Vagina (tissue), 2 donors: ENCODE measurements at regions not wholly inside any gene's neighbourhood (a gene's known extent, or its start where the extent isn't known, plus 50 kb on each side); places are given as distances from the start of the nearest gene placed in this dataset.

Experiments used
- DNase-seq, 2 donors: peaks; one replicate each; pipeline ENCODE4 v3.0.0-alpha.2; 2017; ENCODE audit errors: extremely low spot score in 2 of 2
- H3K27ac ChIP-seq: fragments of 200-600 bp; sonication (generic); one replicate; pipeline ENCODE4 v1.5.1; 2019
- H3K27me3 ChIP-seq: fragments of 200-600 bp; sonication (generic); one replicate; pipeline ENCODE4 v1.5.1; 2019
- H3K36me3 ChIP-seq, 2 donors: fragments of 200-600 bp; sonication (generic); one replicate each; pipeline ENCODE4 v1.5.1; 2017 to 2019
- H3K4me1 ChIP-seq: fragments of 200-600 bp; sonication (generic); one replicate; pipeline ENCODE4 v1.5.1; 2019
- H3K4me3 ChIP-seq, 2 donors: fragments of 200-600 bp; sonication (generic); 1 replicate in 1 of 2; 2 replicates in 1 of 2; pipeline ENCODE4 v1.5.1; 2016 to 2019
- H3K9me3 ChIP-seq: fragments of 200-600 bp; sonication (generic); one replicate; pipeline ENCODE4 v1.5.1; 2019
- POLR2A ChIP-seq, 2 donors: fragments of 450-650 bp; IDR thresholded peaks; one replicate each; pipeline ENCODE4 v1.6.1; 2017; ENCODE audit warnings: antibody characterized with exemption in 2 of 2, mild to moderate bottlenecking in 2 of 2, moderate library complexity in 2 of 2
- POLR2AphosphoS5 ChIP-seq, 2 donors: sonication (generic); formaldehyde crosslinking; IDR thresholded peaks; one replicate each; pipeline ENCODE4 v1.9.0; 2017; ENCODE audit warnings: antibody characterized with exemption in 2 of 2, mild to moderate bottlenecking in 2 of 2, low read depth in 1 of 2; ENCODE audit not compliant: insufficient read depth in 1 of 2
- intact Hi-C: fragments of 100-400 bp; cut with DNase I; formaldehyde crosslinking; loops from one replicate; pipeline ENCODE4 v1.15.1; 2023
- TF ChIP-seq, protein P1 (sequence below), 3 experiments: fragments of 450-650 bp in 2 of 3; fragments of 200-600 bp in 1 of 3; sonication (generic) in 1 of 3; IDR thresholded peaks; one replicate each; pipeline ENCODE4 v1.5.1; 2017 to 2019; ENCODE audit warnings: antibody characterized with exemption in 3 of 3, mild to moderate bottlenecking in 2 of 3, moderate library complexity in 2 of 3

DNA sequence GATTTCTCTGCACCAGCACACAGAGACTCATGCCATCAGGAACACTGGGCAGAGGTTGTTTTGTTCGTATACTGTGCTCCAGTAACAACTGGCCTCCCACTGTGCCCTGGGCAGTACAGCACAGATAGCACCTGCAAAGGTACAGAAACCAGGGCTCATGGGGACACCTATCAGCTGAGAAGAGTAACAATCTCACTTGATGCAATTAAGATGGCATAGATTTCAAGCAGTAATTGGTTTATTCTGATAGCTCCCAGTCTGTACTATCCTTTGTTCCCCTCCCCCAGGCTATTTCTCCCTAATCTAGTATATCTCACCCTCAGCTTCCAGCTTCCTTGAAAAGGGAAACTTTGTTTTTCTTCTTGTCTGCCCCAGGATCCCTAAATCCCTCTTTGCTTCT, 343.9 kb upstream of the MMADHC start:
- no peaks in the 10 kb centered on the region for H3K36me3 ChIP-seq
- H3K9me3 ChIP-seq: no peaks in the 10 kb centered on the region
- H3K4me3 ChIP-seq: no peak overlapping the region
- H3K4me1 ChIP-seq: no peaks in the 10 kb centered on the region
- no peak for DNase-seq
- no peaks in the 10 kb centered on the region for H3K27me3 ChIP-seq
- intact Hi-C loops: no loop called here
- no peak for TF ChIP-seq POLR2A (IDR thresholded peaks at IDR 0.05)
- no peak for TF ChIP-seq POLR2AphosphoS5 (IDR thresholded peaks at IDR 0.05; ENCODE audit: insufficient read depth in 1 of 2, low read depth in 1 of 2)
- TF ChIP-seq, protein P1, sequence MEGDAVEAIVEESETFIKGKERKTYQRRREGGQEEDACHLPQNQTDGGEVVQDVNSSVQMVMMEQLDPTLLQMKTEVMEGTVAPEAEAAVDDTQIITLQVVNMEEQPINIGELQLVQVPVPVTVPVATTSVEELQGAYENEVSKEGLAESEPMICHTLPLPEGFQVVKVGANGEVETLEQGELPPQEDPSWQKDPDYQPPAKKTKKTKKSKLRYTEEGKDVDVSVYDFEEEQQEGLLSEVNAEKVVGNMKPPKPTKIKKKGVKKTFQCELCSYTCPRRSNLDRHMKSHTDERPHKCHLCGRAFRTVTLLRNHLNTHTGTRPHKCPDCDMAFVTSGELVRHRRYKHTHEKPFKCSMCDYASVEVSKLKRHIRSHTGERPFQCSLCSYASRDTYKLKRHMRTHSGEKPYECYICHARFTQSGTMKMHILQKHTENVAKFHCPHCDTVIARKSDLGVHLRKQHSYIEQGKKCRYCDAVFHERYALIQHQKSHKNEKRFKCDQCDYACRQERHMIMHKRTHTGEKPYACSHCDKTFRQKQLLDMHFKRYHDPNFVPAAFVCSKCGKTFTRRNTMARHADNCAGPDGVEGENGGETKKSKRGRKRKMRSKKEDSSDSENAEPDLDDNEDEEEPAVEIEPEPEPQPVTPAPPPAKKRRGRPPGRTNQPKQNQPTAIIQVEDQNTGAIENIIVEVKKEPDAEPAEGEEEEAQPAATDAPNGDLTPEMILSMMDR (IDR thresholded peaks at IDR 0.05): no peak
- H3K27ac ChIP-seq: no peak overlapping the region

DNA sequence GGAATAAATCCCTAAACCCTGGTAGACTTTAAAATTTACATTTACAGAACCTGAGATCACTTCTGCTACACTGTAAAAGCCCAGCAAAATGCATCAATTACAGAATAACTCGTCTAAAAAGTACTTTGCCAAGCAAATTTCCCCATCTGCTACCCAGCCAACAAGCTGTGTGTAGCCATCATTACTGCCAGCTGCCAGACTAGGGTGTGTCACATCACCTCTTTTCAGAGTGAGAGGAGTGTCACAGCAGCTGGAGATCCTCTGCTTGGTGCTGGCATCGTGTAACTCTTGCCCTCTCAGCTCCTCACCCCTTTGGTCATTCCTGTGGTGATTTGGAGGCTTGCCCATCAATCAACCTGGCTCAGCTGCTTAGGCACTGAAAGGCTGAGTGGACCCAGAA, 340.4 kb upstream of the MMADHC start:
- Histone ChIP-seq H3K27me3 (no peaks in the 10 kb centered on the region), H3K4me3 (no peak overlapping the region), H3K4me1 (no peaks in the 10 kb centered on the region), H3K27ac (no peak overlapping the region), H3K36me3 (no peaks in the 10 kb centered on the region), H3K9me3 (no peaks in the 10 kb centered on the region)
- TF ChIP-seq POLR2A (IDR thresholded peaks at IDR 0.05): no peak
- TF ChIP-seq, protein P1 (IDR thresholded peaks at IDR 0.05): no peak
- no peak for DNase-seq
- intact Hi-C loops: no loop called here

DNA sequence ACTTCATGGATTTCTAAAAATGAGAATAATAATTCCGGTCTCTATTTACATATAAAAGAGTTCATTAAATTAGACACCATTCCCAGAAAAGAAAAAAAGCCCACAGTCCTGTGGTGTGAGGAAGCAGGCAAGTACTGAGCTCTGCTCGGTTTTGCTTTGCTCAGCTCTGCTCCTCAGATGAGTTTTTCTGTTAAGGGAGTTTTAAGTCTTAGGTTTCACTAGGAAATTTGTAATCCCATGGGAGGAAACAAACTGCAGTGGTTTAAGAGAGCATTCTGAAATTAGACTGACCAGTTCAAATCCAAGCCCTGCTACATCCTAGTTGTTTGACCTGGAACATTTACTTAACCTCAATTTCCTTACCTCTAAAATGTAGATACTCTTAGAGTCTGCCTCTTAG, 338.6 kb upstream of the MMADHC start:
- no peaks in the 10 kb centered on the region for H3K9me3 ChIP-seq
- H3K27me3 ChIP-seq: no peaks in the 10 kb centered on the region
- DNase-seq: no peak
- no peak overlapping the region for H3K4me3 ChIP-seq
- no peak for TF ChIP-seq POLR2AphosphoS5 (IDR thresholded peaks at IDR 0.05; ENCODE audit: insufficient read depth in 1 of 2, low read depth in 1 of 2)
- TF ChIP-seq, protein P1 (IDR thresholded peaks at IDR 0.05): no peak
- intact Hi-C loops: no loop called here
- no peaks in the 10 kb centered on the region for H3K36me3 ChIP-seq
- no peak overlapping the region for H3K27ac ChIP-seq
- H3K4me1 ChIP-seq: no peaks in the 10 kb centered on the region

DNA sequence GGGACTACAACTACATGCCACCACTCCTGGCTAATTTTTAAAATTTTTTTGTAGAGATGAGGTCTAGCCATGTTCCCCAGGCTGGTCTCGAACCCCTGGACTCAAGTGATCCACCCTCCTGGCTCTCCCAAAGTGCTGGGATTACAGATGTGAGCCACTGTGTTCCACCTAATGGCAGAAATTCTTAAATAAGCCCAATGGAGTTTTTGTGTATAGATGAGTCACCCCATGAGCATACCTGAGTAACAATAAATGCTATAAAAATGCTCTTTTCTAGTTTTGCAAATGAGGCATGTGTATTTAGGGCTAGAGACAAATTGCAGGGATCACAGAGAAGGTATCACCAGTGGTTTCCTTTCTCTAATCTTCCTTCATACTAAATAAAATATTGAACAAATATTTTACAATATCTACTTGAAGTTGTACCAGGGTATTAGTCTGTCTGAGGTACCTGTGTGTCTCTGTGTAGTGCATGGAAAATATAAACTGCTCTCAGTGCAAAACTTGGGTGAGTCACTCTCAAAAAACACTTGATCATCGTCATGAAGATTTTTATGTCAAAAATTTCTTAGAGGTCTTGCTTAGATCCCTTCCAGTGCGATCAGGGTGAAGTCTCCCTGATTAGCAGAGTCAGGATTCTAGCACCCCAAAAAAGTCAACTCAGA, 337.1 kb upstream of the MMADHC start:
- DNase-seq: no peak
- intact Hi-C loops: no loop called here
- no peaks in the 10 kb centered on the region for H3K4me1 ChIP-seq
- H3K27me3 ChIP-seq: no peaks in the 10 kb centered on the region
- H3K4me3 ChIP-seq: no peak overlapping the region
- TF ChIP-seq POLR2A (IDR thresholded peaks at IDR 0.05) (no peak), POLR2AphosphoS5 (IDR thresholded peaks at IDR 0.05; ENCODE audit: insufficient read depth in 1 of 2, low read depth in 1 of 2) (no peak)
- TF ChIP-seq, protein P1 (IDR thresholded peaks at IDR 0.05): no peak
- no peaks in the 10 kb centered on the region for H3K9me3 ChIP-seq
- no peak overlapping the region for H3K27ac ChIP-seq
- H3K36me3 ChIP-seq: no peaks in the 10 kb centered on the region

DNA sequence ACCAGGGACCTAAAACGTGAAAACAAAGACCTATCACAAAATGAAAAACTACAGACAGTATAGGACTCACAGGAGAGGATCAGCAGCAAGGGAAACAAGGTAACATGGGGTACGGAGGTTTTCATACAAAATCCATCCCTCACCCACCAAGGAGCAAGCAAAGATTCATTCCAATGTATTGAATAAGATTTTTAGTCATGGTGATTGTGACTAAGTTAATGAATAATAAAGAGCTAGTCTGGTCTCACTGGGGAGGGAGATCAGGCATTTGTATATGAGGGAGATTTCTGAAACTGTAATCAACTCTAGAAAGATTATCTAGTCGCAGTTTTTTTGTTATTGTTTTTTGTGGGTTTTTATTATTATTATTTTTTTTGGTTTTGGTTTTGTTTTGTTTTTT, 336.5 kb upstream of the MMADHC start:
- DNase-seq: no peak

More for the DNA sequence above, 336.5 kb upstream of the MMADHC start:
- no peak overlapping the region for H3K4me3 ChIP-seq
- intact Hi-C loops: no loop called here
- no peak for TF ChIP-seq POLR2A (IDR thresholded peaks at IDR 0.05)
- TF ChIP-seq, protein P1 (IDR thresholded peaks at IDR 0.05): no peak
- no peak for TF ChIP-seq POLR2AphosphoS5 (IDR thresholded peaks at IDR 0.05; ENCODE audit: insufficient read depth in 1 of 2, low read depth in 1 of 2)
- no peaks in the 10 kb centered on the region for H3K9me3 ChIP-seq
- H3K27me3 ChIP-seq: no peaks in the 10 kb centered on the region
- H3K36me3 ChIP-seq: no peaks in the 10 kb centered on the region
- no peak overlapping the region for H3K27ac ChIP-seq
- no peaks in the 10 kb centered on the region for H3K4me1 ChIP-seq
